ENCODE measurements at regions not wholly inside any gene's neighbourhood (a gene's known extent, or its start where the extent isn't known, plus 50 kb on each side); places are given as distances from the start of the nearest gene placed in this dataset.

- H3K27ac ChIP-seq (ENCODE audit: low read depth, low read length) = no peak overlapping the region
- no peaks in the 10 kb centered on the region for H4K20me1 ChIP-seq (ENCODE audit: low read depth, low read length)
- no peak overlapping the region for H3K9ac ChIP-seq (ENCODE audit: low read length)
- no peaks in the 10 kb centered on the region for H3K36me3 ChIP-seq (ENCODE audit: low read length)
- no peak overlapping the region for H3K4me3 ChIP-seq (ENCODE audit: insufficient read depth, low read length, poor library complexity, severe bottlenecking)
- H3K27me3 ChIP-seq (ENCODE audit: low read length) = no peaks in the 10 kb centered on the region
- H2AFZ ChIP-seq (ENCODE audit: low read depth, low read length, severe bottlenecking) = no peak overlapping the region
- H3F3A ChIP-seq (ENCODE audit: insufficient read depth) = no peaks in the 10 kb centered on the region
- TF ChIP-seq, protein P1, sequence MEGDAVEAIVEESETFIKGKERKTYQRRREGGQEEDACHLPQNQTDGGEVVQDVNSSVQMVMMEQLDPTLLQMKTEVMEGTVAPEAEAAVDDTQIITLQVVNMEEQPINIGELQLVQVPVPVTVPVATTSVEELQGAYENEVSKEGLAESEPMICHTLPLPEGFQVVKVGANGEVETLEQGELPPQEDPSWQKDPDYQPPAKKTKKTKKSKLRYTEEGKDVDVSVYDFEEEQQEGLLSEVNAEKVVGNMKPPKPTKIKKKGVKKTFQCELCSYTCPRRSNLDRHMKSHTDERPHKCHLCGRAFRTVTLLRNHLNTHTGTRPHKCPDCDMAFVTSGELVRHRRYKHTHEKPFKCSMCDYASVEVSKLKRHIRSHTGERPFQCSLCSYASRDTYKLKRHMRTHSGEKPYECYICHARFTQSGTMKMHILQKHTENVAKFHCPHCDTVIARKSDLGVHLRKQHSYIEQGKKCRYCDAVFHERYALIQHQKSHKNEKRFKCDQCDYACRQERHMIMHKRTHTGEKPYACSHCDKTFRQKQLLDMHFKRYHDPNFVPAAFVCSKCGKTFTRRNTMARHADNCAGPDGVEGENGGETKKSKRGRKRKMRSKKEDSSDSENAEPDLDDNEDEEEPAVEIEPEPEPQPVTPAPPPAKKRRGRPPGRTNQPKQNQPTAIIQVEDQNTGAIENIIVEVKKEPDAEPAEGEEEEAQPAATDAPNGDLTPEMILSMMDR (IDR thresholded peaks at IDR 0.05; ENCODE audit: insufficient read depth, low read length, poor library complexity, severe bottlenecking) = no peak
- TF ChIP-seq EZH2phosphoT487 (conservative IDR thresholded peaks at IDR 0.05; ENCODE audit: low read length) = no peak
- no peaks in the 10 kb centered on the region for H3K9me3 ChIP-seq (ENCODE audit: insufficient read depth, low read length)
- H3K4me2 ChIP-seq (ENCODE audit: low read depth, low read length, poor library complexity, severe bottlenecking) = no peak overlapping the region
- no peaks in the 10 kb centered on the region for H3K9me2 ChIP-seq (replicated peaks; ENCODE audit: insufficient read depth, low read length)
- no peaks in the 10 kb centered on the region for H3K79me2 ChIP-seq (ENCODE audit: insufficient read depth, low read length)
Observed at GRCh38 chr3:30169487-30169886, 436.9 kb upstream of the TGFBR2 start.

DNA sequence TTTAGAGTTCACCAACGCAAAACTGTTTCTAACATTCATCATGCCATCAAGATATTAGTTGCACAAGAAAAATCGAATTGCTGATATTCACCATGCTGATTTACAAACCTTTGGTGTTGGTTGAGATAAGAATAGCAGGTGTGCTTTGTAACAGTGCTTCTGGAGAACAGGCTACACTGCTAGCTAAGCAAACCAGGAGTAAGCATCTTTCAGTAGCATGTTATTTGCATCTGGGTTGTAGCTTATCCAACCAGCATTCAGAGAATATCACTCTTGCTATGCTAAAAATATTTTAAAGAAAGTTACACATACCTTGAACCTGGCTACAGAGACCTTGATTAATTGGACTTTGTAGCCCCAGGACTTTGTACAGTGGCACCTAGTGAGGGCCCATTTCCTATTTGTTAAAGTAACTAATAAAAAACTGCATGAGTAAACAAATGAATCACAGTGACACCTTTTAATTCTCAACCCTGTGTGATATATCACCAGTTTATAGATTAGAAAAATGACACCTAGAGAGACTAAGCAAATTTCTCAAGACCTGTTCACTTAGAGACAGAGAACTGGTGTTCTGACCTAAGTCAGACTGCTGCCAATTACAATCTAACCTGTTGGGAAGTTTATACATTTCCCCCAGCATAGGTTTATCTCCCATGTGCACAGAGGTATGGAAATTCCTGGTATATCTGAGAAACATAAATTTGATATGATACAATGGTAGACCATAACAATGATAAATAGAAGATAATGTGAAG is 435.5 kb upstream of the TGFBR2 start:
- no peak overlapping the region for H2AFZ ChIP-seq (ENCODE audit: low read depth, low read length, severe bottlenecking)
- H3K4me3 ChIP-seq (ENCODE audit: insufficient read depth, low read length, poor library complexity, severe bottlenecking) = no peak overlapping the region
- H3K27me3 ChIP-seq (ENCODE audit: low read length) = no peaks in the 10 kb centered on the region
- H3F3A ChIP-seq (ENCODE audit: insufficient read depth) = no peaks in the 10 kb centered on the region
- no peak overlapping the region for H3K9ac ChIP-seq (ENCODE audit: low read length)
- H3K9me3 ChIP-seq (ENCODE audit: insufficient read depth, low read length) = no peaks in the 10 kb centered on the region
- H4K20me1 ChIP-seq (ENCODE audit: low read depth, low read length) = no peaks in the 10 kb centered on the region
- H3K9me2 ChIP-seq (replicated peaks; ENCODE audit: insufficient read depth, low read length) = no peaks in the 10 kb centered on the region
- no peak overlapping the region for H3K4me2 ChIP-seq (ENCODE audit: low read depth, low read length, poor library complexity, severe bottlenecking)
- no peaks in the 10 kb centered on the region for H3K79me2 ChIP-seq (ENCODE audit: insufficient read depth, low read length)
- no peaks in the 10 kb centered on the region for H3K36me3 ChIP-seq (ENCODE audit: low read length)
- H3K27ac ChIP-seq (ENCODE audit: low read depth, low read length) = no peak overlapping the region
- no peak for TF ChIP-seq EZH2phosphoT487 (conservative IDR thresholded peaks at IDR 0.05; ENCODE audit: low read length)
- TF ChIP-seq, protein P1 (IDR thresholded peaks at IDR 0.05; ENCODE audit: insufficient read depth, low read length, poor library complexity, severe bottlenecking) = no peak

GRCh38 chr3:30174357-30174756 is 432.0 kb upstream of the TGFBR2 start:
- no peak overlapping the region for H3K4me2 ChIP-seq (ENCODE audit: low read depth, low read length, poor library complexity, severe bottlenecking)
- no peak overlapping the region for H3K27ac ChIP-seq (ENCODE audit: low read depth, low read length)
- H3K36me3 ChIP-seq (ENCODE audit: low read length) = no peaks in the 10 kb centered on the region
- no peaks in the 10 kb centered on the region for H3K79me2 ChIP-seq (ENCODE audit: insufficient read depth, low read length)
- H2AFZ ChIP-seq (ENCODE audit: low read depth, low read length, severe bottlenecking) = no peak overlapping the region
- H3K27me3 ChIP-seq (ENCODE audit: low read length) = no peaks in the 10 kb centered on the region
- no peaks in the 10 kb centered on the region for H3K9me2 ChIP-seq (replicated peaks; ENCODE audit: insufficient read depth, low read length)
- H3K4me3 ChIP-seq (ENCODE audit: insufficient read depth, low read length, poor library complexity, severe bottlenecking) = no peak overlapping the region
- TF ChIP-seq, protein P1 (IDR thresholded peaks at IDR 0.05; ENCODE audit: insufficient read depth, low read length, poor library complexity, severe bottlenecking) = no peak
- TF ChIP-seq EZH2phosphoT487 (conservative IDR thresholded peaks at IDR 0.05; ENCODE audit: low read length) = no peak
- no peaks in the 10 kb centered on the region for H3K9me3 ChIP-seq (ENCODE audit: insufficient read depth, low read length)
- H4K20me1 ChIP-seq (ENCODE audit: low read depth, low read length) = no peaks in the 10 kb centered on the region
- no peak overlapping the region for H3K9ac ChIP-seq (ENCODE audit: low read length)
- H3F3A ChIP-seq (ENCODE audit: insufficient read depth) = no peaks in the 10 kb centered on the region

Measured in SU-DHL-6 (cell line).